ES-I3 (cell line): ENCODE measurements at regions not wholly inside any gene's neighbourhood (a gene's known extent, or its start where the extent isn't known, plus 50 kb on each side); places are given as distances from the start of the nearest gene placed in this dataset.

Source experiments
- H3K36me3 ChIP-seq: 2 replicates; pipeline ENCODE4 v1.6.1; 2013; ENCODE audit warnings: mild to moderate bottlenecking, low read length, control low read depth, moderate library complexity; ENCODE audit not compliant: insufficient read depth
- H3K4me1 ChIP-seq: 2 replicates; pipeline ENCODE4 v1.6.1; 2013; ENCODE audit warnings: mild to moderate bottlenecking, control low read depth, low read length; ENCODE audit not compliant: insufficient read depth
- H3K9ac ChIP-seq: 2 replicates; pipeline ENCODE4 v1.6.1; 2013; ENCODE audit warnings: low read depth, mild to moderate bottlenecking, low read length, moderate library complexity
- H3K9me3 ChIP-seq: 2 replicates; pipeline ENCODE4 v1.6.1; 2013; ENCODE audit warnings: mild to moderate bottlenecking, low read length, moderate library complexity; ENCODE audit not compliant: control insufficient read depth, insufficient read depth

GRCh38 chr20:48156951-48157700 is 371.8 kb upstream of the SULF2 start:
- H3K9ac ChIP-seq: no peak overlapping the region
- peaks cover 6% of the 10 kb centered on the region; the same call in 1 of the 2 replicates for H3K9me3 ChIP-seq
- no peaks in the 10 kb centered on the region for H3K4me1 ChIP-seq
- H3K36me3 ChIP-seq: no peaks in the 10 kb centered on the region; the same call in 1 of the 2 replicates

- no peaks in the 10 kb centered on the region; the same call in 1 of the 2 replicates for H3K36me3 ChIP-seq
Observed at GRCh38 chr20:48156521-48156920, 371.2 kb upstream of the SULF2 start.

GRCh38 chr20:48155268-48155667 is 370.0 kb upstream of the SULF2 start:
- no peak overlapping the region for H3K9ac ChIP-seq
- H3K36me3 ChIP-seq: no peaks in the 10 kb centered on the region; the same call in 1 of the 2 replicates
- no peaks in the 10 kb centered on the region for H3K4me1 ChIP-seq
- H3K9me3 ChIP-seq: peaks cover 6% of the 10 kb centered on the region

More at GRCh38 chr20:48156521-48156920, 371.2 kb upstream of the SULF2 start:
- Histone ChIP-seq H3K4me1 (no peaks in the 10 kb centered on the region), H3K9me3 (peaks cover 6% of the 10 kb centered on the region), H3K9ac (no peak overlapping the region)

GRCh38 chr20:48154040-48154765 is 368.9 kb upstream of the SULF2 start:
- Histone ChIP-seq H3K36me3 (no peaks in the 10 kb centered on the region; the same call in 1 of the 2 replicates), H3K9me3 (peaks cover 6% of the 10 kb centered on the region), H3K4me1 (no peaks in the 10 kb centered on the region), H3K9ac (no peak overlapping the region)

- Histone ChIP-seq H3K9me3 (peaks cover 6% of the 10 kb centered on the region), H3K36me3 (no peaks in the 10 kb centered on the region; the same call in 1 of the 2 replicates), H3K9ac (no peak overlapping the region), H3K4me1 (no peaks in the 10 kb centered on the region)
Observed at GRCh38 chr20:48153523-48153922, 368.2 kb upstream of the SULF2 start.

- Histone ChIP-seq H3K36me3 (no peaks in the 10 kb centered on the region; the same call in 1 of the 2 replicates), H3K9ac (no peak overlapping the region)
Observed at GRCh38 chr20:48153103-48153502, 367.8 kb upstream of the SULF2 start.

GRCh38 chr20:48150568-48150967 is 365.3 kb upstream of the SULF2 start:
- H3K36me3 ChIP-seq: no peaks in the 10 kb centered on the region
- H3K9ac ChIP-seq: no peak overlapping the region
- H3K4me1 ChIP-seq: no peaks in the 10 kb centered on the region
- no peaks in the 10 kb centered on the region; the same call in 1 of the 2 replicates for H3K9me3 ChIP-seq

More at GRCh38 chr20:48153103-48153502, 367.8 kb upstream of the SULF2 start:
- peaks cover 6% of the 10 kb centered on the region for H3K9me3 ChIP-seq
- H3K4me1 ChIP-seq: no peaks in the 10 kb centered on the region

- Histone ChIP-seq H3K9ac (no peak overlapping the region), H3K4me1 (no peaks in the 10 kb centered on the region), H3K9me3 (no peaks in the 10 kb centered on the region; the same call in 1 of the 2 replicates), H3K36me3 (no peaks in the 10 kb centered on the region)
Observed at GRCh38 chr20:48149902-48150301, 364.6 kb upstream of the SULF2 start.

- Histone ChIP-seq H3K9me3 (no peaks in the 10 kb centered on the region; the same call in 1 of the 2 replicates), H3K4me1 (no peaks in the 10 kb centered on the region), H3K36me3 (no peaks in the 10 kb centered on the region), H3K9ac (no peak overlapping the region)
Observed at GRCh38 chr20:48148916-48149672, 363.8 kb upstream of the SULF2 start.

GRCh38 chr20:48148020-48148419 is 362.7 kb upstream of the SULF2 start:
- no peaks in the 10 kb centered on the region for H3K36me3 ChIP-seq
- no peak overlapping the region for H3K9ac ChIP-seq
- H3K4me1 ChIP-seq: no peaks in the 10 kb centered on the region
- H3K9me3 ChIP-seq: no peaks in the 10 kb centered on the region; the same call in 1 of the 2 replicates

- H3K36me3 ChIP-seq: no peaks in the 10 kb centered on the region
- H3K9ac ChIP-seq: no peak overlapping the region
- no peaks in the 10 kb centered on the region for H3K4me1 ChIP-seq
- H3K9me3 ChIP-seq: no peaks in the 10 kb centered on the region; the same call in 1 of the 2 replicates
Observed at GRCh38 chr20:48147311-48147710, 362.0 kb upstream of the SULF2 start.

- H3K36me3 ChIP-seq: no peaks in the 10 kb centered on the region
- no peaks in the 10 kb centered on the region; the same call in 1 of the 2 replicates for H3K9me3 ChIP-seq
- H3K4me1 ChIP-seq: no peaks in the 10 kb centered on the region
- H3K9ac ChIP-seq: no peak overlapping the region
Observed at GRCh38 chr20:48146877-48147276, 361.6 kb upstream of the SULF2 start.

GRCh38 chr20:48146308-48146707 is 361.0 kb upstream of the SULF2 start:
- H3K36me3 ChIP-seq: no peaks in the 10 kb centered on the region
- peaks cover 3% of the 10 kb centered on the region for H3K9me3 ChIP-seq
- H3K9ac ChIP-seq: no peak overlapping the region
- H3K4me1 ChIP-seq: no peaks in the 10 kb centered on the region

GRCh38 chr20:48143435-48144081 is 358.3 kb upstream of the SULF2 start:
- no peaks in the 10 kb centered on the region for H3K4me1 ChIP-seq
- H3K9me3 ChIP-seq: peaks cover 10% of the 10 kb centered on the region
- H3K36me3 ChIP-seq: no peaks in the 10 kb centered on the region
- no peak overlapping the region for H3K9ac ChIP-seq
